HL-60 (cell line): ENCODE measurements at regions not wholly inside any gene's neighbourhood (a gene's known extent, or its start where the extent isn't known, plus 50 kb on each side); places are given as distances from the start of the nearest gene placed in this dataset.

Experiments
- DNase-seq, 2 experiments: peaks; one replicate each; pipeline ENCODE4 v3.0.0-alpha.2; 2010 to 2020; ENCODE audit warnings: low read depth in 1 of 2, low spot score in 1 of 2
- H3K27ac ChIP-seq: fragments of 250-450 bp; sonication (Bioruptor Pico); replicated peaks from 2 replicates; pipeline ENCODE4 v1.5.1; 2020; ENCODE audit warnings: mild to moderate bottlenecking, moderate library complexity
- H3K27me3 ChIP-seq: fragments of 250-450 bp; sonication (Bioruptor Pico); 2 replicates; pipeline ENCODE4 v1.5.1; 2021; ENCODE audit warnings: mild to moderate bottlenecking, moderate library complexity; ENCODE audit not compliant: insufficient read depth, poor library complexity, severe bottlenecking
- H3K4me3 ChIP-seq: replicated peaks from 2 replicates; pipeline ENCODE4 v1.5.1; 2011; ENCODE audit warnings: mild to moderate bottlenecking, control low read depth, low read length; ENCODE audit not compliant: insufficient read depth
- GABPA ChIP-seq: IDR thresholded peaks from 2 replicates; pipeline ENCODE4 v1.6.1; 2012; ENCODE audit warnings: low read depth
- POLR2AphosphoS5 ChIP-seq: IDR thresholded peaks from 2 replicates; pipeline ENCODE4 v1.6.1; 2012; ENCODE audit warnings: low read depth
- SPI1 ChIP-seq: IDR thresholded peaks from 2 replicates; pipeline ENCODE4 v1.6.1; 2012; ENCODE audit warnings: low read depth, mild to moderate bottlenecking, borderline replicate concordance
- TF ChIP-seq, protein P1 (sequence below): IDR thresholded peaks from one replicate; pipeline ENCODE4 v1.5.1; 2011; ENCODE audit warnings: low read length, control low read depth, inconsistent platforms; ENCODE audit not compliant: insufficient read depth
- TF ChIP-seq, protein P2 (sequence below): IDR thresholded peaks from 2 replicates; pipeline ENCODE4 v1.6.1; 2012; ENCODE audit warnings: low read depth; ENCODE audit not compliant: insufficient replicate concordance

DNA sequence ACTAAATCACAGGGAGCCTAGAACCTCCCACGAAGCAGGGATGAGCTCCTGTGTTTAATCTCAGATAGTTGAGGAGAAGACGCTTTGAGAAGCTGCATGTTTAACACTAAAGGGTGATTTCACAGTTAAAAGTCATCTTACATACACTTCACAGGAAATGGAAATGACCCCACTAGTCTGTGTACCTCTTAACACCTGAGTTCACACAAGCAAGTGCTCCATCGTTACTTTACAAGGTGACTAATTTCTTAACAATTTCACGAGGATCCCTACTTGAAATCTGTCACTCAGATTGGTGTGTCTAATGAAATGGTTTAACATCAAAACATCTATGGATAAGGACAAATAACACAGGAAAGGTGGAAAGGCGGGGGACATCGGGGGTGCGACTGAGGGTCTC lies 93.8 kb upstream of the RPS6KA2 start:
- Histone ChIP-seq H3K27me3 (no peaks in the 10 kb centered on the region), H3K4me3 (no peak overlapping the region), H3K27ac (no peak overlapping the region; the same call in 1 of the 2 replicates)
- no peak for DNase-seq
- no peak for TF ChIP-seq POLR2AphosphoS5
- no peak for TF ChIP-seq SPI1
- TF ChIP-seq, protein P1, sequence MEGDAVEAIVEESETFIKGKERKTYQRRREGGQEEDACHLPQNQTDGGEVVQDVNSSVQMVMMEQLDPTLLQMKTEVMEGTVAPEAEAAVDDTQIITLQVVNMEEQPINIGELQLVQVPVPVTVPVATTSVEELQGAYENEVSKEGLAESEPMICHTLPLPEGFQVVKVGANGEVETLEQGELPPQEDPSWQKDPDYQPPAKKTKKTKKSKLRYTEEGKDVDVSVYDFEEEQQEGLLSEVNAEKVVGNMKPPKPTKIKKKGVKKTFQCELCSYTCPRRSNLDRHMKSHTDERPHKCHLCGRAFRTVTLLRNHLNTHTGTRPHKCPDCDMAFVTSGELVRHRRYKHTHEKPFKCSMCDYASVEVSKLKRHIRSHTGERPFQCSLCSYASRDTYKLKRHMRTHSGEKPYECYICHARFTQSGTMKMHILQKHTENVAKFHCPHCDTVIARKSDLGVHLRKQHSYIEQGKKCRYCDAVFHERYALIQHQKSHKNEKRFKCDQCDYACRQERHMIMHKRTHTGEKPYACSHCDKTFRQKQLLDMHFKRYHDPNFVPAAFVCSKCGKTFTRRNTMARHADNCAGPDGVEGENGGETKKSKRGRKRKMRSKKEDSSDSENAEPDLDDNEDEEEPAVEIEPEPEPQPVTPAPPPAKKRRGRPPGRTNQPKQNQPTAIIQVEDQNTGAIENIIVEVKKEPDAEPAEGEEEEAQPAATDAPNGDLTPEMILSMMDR: no peak
- TF ChIP-seq GABPA: no peak
- TF ChIP-seq, protein P2, sequence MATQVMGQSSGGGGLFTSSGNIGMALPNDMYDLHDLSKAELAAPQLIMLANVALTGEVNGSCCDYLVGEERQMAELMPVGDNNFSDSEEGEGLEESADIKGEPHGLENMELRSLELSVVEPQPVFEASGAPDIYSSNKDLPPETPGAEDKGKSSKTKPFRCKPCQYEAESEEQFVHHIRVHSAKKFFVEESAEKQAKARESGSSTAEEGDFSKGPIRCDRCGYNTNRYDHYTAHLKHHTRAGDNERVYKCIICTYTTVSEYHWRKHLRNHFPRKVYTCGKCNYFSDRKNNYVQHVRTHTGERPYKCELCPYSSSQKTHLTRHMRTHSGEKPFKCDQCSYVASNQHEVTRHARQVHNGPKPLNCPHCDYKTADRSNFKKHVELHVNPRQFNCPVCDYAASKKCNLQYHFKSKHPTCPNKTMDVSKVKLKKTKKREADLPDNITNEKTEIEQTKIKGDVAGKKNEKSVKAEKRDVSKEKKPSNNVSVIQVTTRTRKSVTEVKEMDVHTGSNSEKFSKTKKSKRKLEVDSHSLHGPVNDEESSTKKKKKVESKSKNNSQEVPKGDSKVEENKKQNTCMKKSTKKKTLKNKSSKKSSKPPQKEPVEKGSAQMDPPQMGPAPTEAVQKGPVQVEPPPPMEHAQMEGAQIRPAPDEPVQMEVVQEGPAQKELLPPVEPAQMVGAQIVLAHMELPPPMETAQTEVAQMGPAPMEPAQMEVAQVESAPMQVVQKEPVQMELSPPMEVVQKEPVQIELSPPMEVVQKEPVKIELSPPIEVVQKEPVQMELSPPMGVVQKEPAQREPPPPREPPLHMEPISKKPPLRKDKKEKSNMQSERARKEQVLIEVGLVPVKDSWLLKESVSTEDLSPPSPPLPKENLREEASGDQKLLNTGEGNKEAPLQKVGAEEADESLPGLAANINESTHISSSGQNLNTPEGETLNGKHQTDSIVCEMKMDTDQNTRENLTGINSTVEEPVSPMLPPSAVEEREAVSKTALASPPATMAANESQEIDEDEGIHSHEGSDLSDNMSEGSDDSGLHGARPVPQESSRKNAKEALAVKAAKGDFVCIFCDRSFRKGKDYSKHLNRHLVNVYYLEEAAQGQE: no peak

DNA sequence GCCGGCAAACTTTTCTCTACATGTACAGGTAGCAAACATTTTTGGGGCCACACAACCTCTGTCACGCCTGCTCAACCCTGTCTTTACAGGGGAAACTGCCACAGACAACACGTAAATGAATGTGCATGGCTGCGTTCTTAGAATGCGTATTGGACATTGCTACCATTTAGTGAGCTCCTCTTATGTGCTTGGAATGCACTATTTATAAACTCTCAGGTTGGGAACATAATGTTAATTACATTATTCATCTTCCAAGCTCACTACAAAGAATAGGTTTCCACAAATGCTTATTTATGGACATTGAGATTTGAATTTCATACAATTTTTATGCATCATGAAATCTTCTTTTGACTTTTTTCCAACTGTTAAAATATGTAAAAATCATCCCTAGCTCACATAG lies 92.0 kb upstream of the RPS6KA2 start:
- H3K27me3 ChIP-seq: no peaks in the 10 kb centered on the region
- DNase-seq: no peak
- H3K4me3 ChIP-seq: no peak overlapping the region
- TF ChIP-seq, protein P2: no peak
- no peak for TF ChIP-seq GABPA
- no peak for TF ChIP-seq POLR2AphosphoS5
- TF ChIP-seq SPI1: no peak
- TF ChIP-seq, protein P1: no peak
- H3K27ac ChIP-seq: no peak overlapping the region

DNA sequence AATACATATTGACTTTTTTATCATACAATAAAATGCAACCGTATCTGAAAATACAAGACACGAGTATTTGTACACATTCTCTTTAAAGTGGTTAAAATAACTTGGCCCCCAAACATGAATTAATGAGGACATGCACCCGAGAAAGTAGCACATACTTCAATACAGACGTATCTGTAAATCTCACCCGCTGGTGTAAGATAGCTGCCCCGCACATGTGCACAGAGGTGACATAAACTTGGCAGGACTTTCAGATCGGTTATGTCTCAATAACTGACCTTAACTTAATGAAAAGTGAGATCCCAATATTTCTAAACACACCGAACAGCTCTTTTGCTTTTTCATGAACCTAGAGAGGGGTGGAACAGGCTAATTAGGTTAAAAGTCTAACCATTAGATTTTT lies 91.5 kb upstream of the RPS6KA2 start:
- Histone ChIP-seq H3K4me3 (no peak overlapping the region), H3K27me3 (no peaks in the 10 kb centered on the region)
- no peak for TF ChIP-seq GABPA
- TF ChIP-seq, protein P1: no peak
- TF ChIP-seq, protein P2: no peak
- TF ChIP-seq SPI1: no peak
- no peak for TF ChIP-seq POLR2AphosphoS5

More for the DNA sequence above, 91.5 kb upstream of the RPS6KA2 start:
- no peak overlapping the region for H3K27ac ChIP-seq
- no peak for DNase-seq
